HG03064 (cell line): ENCODE measurements at regions not wholly inside any gene's neighbourhood (a gene's known extent, or its start where the extent isn't known, plus 50 kb on each side); places are given as distances from the start of the nearest gene placed in this dataset.

Experiments used
- ATAC-seq: cut with Tn5 transposase; IDR thresholded peaks from one replicate; pipeline ENCODE4 v1.9.1; 2021; ENCODE audit warnings: low read depth; ENCODE audit not compliant: unreplicated experiment

DNA sequence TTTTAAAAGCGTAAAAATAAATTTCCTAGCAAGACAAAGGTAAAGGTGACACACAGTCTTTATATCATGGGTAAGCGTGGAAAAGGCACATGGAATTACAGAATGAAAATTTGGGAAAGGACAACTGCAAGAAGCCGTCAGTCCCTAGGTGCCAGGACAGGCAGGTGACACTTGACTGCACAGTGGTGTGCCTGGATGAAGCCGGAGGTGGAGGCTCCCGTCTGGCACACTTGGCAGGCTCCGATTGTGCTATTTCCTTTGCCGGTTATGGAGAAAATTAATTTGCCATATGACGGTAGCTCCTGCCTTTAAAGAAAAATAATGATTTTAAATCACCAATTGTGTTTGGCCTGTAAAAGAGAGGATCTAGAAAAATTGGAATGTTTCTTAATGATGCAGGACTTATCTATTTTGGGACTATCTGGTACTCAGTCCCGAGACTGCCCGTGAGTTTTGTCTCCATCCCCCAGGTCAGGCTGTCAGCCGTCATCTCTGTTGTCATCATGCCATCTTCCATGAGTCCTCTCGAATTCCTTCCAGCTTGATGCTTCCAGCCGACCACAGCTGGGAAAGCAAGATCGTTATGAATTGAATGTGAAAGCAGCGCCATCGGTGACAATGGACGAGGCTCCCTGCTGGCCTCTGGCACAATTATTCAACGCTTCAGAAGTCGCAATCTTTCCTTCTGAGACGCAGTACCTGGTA is 56.2 kb upstream of the MGMT start:
- no peak for ATAC-seq

- no peak for ATAC-seq
Measured at GRCh38 chr10:129411393-129411705, 55.7 kb upstream of the MGMT start.

DNA sequence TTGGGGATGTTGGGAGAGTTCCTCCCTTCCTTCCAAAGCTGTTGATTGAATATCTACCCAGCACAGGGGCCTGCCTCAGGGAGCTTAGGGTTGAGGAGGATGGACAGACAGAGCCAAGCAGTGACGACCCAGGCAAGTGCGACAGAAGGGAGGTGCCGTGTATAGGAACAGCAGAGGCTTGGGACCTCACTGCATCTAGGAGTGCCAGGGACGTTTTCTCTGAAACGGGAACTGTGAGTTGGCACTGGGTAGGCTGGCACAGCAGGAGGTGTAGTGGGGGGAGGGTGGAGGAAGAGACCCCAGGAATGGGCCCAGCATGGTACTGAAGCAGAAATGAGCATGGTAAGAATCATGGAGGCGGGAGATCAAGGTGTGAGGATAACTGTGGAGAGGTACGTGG is 55.3 kb upstream of the MGMT start:
- no peak for ATAC-seq

DNA sequence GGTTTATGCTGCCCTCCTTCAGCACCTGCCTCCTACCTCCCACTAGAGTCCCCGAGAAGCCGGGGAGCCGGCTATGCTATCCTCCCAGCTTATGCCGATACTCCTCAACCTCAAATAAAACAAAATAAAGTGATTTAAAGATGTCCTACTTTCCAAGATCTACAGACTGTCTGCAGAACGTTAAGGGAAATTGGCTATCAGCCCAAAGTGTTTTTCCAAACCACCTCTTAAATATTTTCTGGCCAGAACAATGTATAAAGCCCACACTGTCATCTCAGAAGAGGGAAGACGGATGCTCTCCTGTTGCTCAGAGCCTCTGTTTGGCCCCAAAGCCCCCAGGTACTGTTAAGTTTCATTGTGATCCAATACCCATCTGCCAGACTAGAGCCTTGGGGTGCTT is 54.0 kb upstream of the MGMT start:
- no peak for ATAC-seq

GRCh38 chr10:129415215-129416140 is 51.6 kb upstream of the MGMT start:
- ATAC-seq: no peak

GRCh38 chr10:129416155-129416554 is 50.9 kb upstream of the MGMT start:
- ATAC-seq: no peak

GRCh38 chr10:129416956-129417765 is 49.9 kb upstream of the MGMT start:
- no peak for ATAC-seq
